ENCODE measurements at regions not wholly inside any gene's neighbourhood (a gene's known extent, or its start where the extent isn't known, plus 50 kb on each side); places are given as distances from the start of the nearest gene placed in this dataset.

- TF ChIP-seq POLR2AphosphoS5 (IDR thresholded peaks at IDR 0.05) = no peak
- no peak for TF ChIP-seq CTCF (IDR thresholded peaks at IDR 0.05)
- no peak for TF ChIP-seq EP300 (IDR thresholded peaks at IDR 0.05)
- no peak for TF ChIP-seq POLR2A (IDR thresholded peaks at IDR 0.05)
Measured at GRCh38 chr11:134571301-134571700, 159.3 kb upstream of the B3GAT1 start.
